Fibroblast of mammary gland (primary cell): ENCODE measurements at regions not wholly inside any gene's neighbourhood (a gene's known extent, or its start where the extent isn't known, plus 50 kb on each side); places are given as distances from the start of the nearest gene placed in this dataset.
A peak's percentile ranks its signal among the peaks of the same experiment; 100 is the strongest.
"Not testable (repeated sequence)": the region's sequence is repeated elsewhere in the genome, so short reads cannot be mapped to it uniquely, and the experiment has no call there.

Source experiments
- DNase-seq: peaks from one replicate; pipeline ENCODE4 v3.0.0-alpha.2; 2010; ENCODE audit warnings: low read depth
- H3K4me3 ChIP-seq: 2 replicates; pipeline ENCODE4 v1.5.1; 2011; ENCODE audit warnings: low read depth, mild to moderate bottlenecking, low read length, moderate library complexity; ENCODE audit not compliant: control insufficient read depth

GRCh38 chr2:87325042-87325910 is 303.6 kb upstream of the PLGLB1 start:
- not testable (repeated sequence) for H3K4me3 ChIP-seq
- peak; percentile 6 for DNase-seq

DNA sequence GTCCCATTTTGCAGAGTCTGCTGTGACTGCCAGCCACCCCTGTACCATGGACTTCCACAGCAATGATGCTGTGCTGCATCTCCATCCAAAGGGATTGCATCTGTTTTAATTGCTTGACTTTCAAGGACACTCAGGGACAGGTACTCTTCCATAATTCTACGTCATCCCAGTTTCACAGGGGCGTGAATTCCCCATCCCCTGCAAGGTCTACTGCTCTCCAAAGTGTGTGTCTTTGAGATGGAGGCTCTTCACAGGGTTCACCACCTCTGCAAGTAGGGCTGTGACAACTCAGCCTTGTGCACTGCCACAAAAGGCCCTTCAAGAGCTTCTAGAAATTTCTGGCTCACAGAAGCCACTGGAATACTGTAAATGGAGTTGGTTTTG is 304.3 kb upstream of the PLGLB1 start:
- DNase-seq, H3K4me3 ChIP-seq: not testable (repeated sequence)

- not testable (repeated sequence) for H3K4me3 ChIP-seq, DNase-seq
Measured at GRCh38 chr2:87326754-87327153, 305.1 kb upstream of the PLGLB1 start.

- H3K4me3 ChIP-seq, DNase-seq: not testable (repeated sequence)
Measured at GRCh38 chr2:87327648-87328371, 306.2 kb upstream of the PLGLB1 start.

GRCh38 chr2:87329529-87329928 is 307.9 kb upstream of the PLGLB1 start:
- not testable (repeated sequence) for DNase-seq, H3K4me3 ChIP-seq

DNA sequence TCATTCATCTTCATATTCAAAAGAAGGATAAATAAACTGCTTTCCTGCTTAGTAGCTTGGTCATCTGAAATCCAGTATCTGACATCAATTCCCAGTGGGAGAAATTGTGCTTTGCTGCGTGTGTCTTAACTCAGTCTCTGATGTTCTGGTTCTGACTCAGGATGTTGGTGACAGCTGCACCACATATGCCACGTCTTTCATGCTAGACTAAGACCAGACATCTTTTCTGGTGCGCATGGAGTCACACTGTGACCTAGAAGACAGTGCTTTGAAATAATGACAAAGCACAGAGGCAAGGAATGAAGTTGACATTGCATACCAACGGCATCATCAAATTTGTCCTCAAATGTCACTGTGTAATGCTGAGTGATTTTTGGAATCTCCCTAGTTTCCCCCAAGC is 308.8 kb upstream of the PLGLB1 start:
- DNase-seq, result not testable (repeated sequence)

GRCh38 chr2:87331940-87332583 is 310.4 kb upstream of the PLGLB1 start:
- peak; percentile 3 for DNase-seq

More for the DNA sequence above, 308.8 kb upstream of the PLGLB1 start:
- H3K4me3 ChIP-seq, result not testable (repeated sequence)

DNA sequence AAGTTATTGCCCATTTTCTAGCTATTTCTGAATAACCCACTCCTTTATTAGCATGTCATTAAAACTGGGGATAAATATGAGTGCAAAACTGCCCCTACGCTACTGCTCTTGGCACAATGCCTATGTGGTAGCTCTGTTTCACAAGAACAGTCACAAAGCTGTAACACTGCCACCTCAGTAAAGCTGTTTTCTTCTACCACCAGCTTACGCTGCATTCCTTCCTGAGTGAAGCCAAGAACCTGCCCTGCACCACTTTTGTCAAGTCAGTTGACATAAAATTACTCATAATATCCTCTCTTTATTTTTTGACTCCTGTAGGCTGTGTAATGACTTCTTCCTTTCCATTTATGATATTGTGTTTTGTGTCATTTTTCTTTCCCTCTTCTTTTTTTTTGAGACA is 313.2 kb upstream of the PLGLB1 start:
- DNase-seq, H3K4me3 ChIP-seq: not testable (repeated sequence)

More at GRCh38 chr2:87331940-87332583, 310.4 kb upstream of the PLGLB1 start:
- not testable (repeated sequence) for H3K4me3 ChIP-seq

DNA sequence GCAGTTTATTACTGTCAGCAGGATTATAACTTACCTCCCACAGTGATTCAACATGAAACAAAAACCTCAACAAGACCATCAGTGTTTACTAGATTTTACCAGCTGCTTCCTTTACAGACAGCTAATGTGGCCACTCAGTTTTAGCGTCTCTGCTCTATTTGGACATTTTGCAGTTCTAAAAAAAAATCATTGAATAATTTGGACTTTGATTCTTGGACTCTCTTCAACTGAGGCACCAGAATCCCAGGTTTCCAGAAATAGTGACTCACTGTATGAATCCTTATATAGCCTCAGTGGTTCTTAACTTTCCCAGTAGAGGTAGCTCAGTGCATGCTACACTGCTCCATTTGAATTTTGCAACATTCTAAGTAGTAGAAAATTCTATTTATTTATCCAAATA is 317.4 kb upstream of the PLGLB1 start:
- H3K4me3 ChIP-seq, result not testable (repeated sequence)
- DNase-seq, result peak; percentile 56

DNA sequence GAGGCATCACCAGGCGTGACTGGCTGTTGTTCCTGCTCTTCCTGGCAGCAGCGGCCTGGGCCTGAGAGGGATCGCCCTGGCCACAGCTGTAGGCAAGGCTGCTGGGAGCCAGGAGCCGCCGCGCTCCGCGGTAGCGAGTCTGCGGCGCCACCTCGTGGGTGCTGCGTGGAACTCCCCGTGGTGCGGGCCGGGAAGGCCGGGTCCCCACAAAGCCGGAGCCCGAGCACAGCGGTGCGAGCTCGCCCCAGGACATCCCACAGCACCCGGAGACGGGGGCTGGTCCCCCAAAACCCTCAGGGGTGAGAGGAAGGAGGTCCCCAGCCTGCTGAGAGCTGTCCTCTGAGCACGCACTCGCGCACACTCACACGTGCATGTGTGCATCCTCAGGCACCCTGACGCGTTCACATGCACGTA is 320.0 kb upstream of the PLGLB1 start:
- DNase-seq, result peak; percentile 76
- H3K4me3 ChIP-seq, result not testable (repeated sequence)

DNA sequence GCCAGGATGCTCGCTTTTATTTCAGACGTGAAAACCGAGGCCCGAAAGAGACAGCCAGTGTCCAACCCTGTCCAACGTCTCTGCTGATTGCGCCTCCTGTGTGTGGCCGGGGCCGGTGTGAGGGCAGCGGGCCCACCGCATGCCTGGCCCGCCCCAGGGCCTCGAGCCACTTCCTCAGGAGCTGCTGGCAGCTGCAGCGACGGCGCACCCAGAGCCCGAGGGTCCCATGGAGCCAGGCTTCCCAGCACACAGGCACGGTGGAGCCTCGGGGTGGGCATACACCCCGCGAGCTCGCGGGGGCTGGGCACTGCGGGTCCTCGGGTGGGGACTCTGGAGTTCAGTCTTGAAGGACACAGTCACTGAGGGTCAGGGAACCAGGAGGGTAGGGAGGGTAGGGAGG is 320.5 kb upstream of the PLGLB1 start:
- not testable (repeated sequence) for H3K4me3 ChIP-seq, DNase-seq

DNA sequence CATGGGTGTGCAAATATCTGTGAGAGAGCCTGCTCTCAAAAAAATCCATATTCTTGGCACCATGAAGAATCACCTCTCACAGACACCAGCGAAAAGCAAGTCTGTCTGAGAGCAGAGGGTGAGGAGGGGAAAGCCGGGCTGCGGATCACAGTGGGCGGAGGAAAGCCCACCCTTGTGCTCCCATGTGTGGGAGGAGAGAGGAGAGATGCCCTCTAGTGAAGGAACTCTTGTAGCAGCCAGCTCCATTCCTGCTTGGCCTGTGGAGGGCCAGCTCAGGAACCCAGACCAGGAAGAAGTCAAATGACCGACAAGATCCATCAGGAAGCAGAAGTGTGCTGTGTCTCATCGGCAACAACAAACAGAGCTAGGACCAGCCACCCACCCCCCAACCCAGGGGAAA is 321.7 kb upstream of the PLGLB1 start:
- DNase-seq, result not testable (repeated sequence)

GRCh38 chr2:87345283-87345682 is 323.6 kb upstream of the PLGLB1 start:
- not testable (repeated sequence) for H3K4me3 ChIP-seq, DNase-seq

More for the DNA sequence above, 321.7 kb upstream of the PLGLB1 start:
- not testable (repeated sequence) for H3K4me3 ChIP-seq

GRCh38 chr2:87348556-87348955 is 326.9 kb upstream of the PLGLB1 start:
- DNase-seq, H3K4me3 ChIP-seq: not testable (repeated sequence)

DNA sequence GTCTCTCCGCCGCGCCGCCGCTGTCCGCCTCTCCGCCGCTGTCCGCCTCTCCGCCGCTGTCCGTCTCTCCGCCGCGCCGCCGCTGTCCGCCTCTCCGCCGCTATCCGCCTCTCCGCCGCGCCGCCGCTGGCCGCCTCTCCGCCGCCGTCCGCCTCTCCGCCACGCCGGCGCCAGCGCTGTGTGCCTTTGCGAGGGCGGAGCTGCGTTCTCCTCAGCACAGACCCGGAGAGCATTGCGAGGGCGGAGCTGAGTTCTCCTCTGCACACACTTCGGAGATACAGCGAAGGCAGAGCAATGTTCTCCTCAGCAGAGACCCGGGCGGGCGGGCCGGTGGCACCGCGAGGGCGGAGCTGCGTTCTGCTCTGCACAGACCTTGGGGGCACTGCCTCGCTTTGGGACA is 327.4 kb upstream of the PLGLB1 start:
- not testable (repeated sequence) for H3K4me3 ChIP-seq, DNase-seq

DNA sequence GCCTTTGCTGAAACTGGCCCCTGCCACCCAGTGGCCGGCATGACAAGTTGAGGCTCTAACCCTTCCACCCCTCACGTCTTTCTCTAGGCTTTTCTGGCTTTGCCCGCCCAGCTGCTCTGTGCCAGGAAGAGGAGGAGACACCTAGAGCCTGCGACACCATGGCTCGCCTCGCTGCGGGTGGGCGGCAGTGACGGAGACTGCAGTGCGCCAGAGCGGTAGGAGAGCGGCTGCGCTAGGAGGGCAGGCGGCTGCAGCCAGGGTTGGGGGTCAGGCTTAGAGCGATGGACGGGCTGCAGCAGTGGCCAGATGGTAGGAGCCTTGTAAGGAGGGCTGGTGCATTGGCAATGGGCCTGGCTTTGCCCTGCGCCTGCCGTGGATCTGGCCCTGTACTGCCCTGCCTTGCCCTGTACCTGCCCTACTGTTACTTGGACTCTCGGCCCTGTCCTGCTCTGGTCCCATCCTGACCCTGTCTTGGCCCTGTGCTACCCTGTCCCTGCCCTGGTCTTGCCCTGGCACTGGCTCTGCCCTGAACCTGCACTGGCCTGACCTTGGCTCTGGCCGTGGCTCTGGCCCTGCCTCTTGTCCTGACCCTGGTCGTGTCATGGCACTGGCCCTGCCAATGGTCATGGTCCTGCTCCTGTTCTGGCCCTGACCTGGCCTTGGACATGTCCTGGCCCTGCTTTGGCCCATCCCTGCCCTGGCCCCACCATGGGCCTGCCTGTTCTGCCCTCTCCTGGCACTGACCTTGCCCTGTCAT is 330.7 kb upstream of the PLGLB1 start:
- not testable (repeated sequence) for DNase-seq, H3K4me3 ChIP-seq

DNA sequence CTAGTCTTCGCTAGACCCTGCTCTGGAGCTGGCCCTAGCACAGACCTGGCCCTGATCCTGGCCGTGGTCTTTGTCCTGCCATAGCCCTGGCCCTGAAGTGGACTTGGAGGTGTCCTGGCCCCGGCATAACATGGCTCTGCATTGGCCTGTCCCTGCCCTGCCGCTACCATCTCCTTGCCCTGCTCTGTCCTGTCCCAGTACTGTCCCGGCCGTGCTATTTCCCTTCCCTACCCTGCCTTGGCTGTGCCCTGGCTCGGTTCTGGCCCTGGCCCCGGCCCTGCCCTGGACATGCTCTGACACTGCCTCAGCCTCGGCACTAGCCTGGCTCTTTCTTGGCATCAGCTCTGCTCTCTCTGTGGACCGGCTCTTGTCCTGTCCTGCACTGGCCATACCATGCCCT is 331.8 kb upstream of the PLGLB1 start:
- not testable (repeated sequence) for DNase-seq, H3K4me3 ChIP-seq

DNA sequence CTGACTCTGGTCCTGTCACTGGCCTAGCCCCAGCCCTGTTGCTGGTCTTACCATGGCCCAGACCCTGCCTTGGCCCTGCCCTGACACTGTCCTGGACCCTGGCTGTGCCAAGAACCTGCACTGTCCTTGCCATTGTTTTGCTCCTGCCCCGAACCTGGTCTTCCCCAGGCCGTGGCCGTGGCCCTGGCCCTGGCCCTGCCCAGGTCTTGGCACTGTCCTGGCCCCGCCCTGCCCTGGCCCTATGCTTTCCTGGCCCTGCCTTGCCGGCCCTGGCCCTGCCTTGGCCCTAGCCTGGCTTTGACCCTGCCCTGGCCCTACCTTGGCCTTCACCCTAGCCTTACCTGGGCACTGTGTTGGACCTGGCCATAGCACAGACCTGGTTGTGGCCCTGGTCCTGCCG is 332.5 kb upstream of the PLGLB1 start:
- H3K4me3 ChIP-seq, DNase-seq: not testable (repeated sequence)
